ENCODE measurements at regions not wholly inside any gene's neighbourhood (a gene's known extent, or its start where the extent isn't known, plus 50 kb on each side); places are given as distances from the start of the nearest gene placed in this dataset.

DNA sequence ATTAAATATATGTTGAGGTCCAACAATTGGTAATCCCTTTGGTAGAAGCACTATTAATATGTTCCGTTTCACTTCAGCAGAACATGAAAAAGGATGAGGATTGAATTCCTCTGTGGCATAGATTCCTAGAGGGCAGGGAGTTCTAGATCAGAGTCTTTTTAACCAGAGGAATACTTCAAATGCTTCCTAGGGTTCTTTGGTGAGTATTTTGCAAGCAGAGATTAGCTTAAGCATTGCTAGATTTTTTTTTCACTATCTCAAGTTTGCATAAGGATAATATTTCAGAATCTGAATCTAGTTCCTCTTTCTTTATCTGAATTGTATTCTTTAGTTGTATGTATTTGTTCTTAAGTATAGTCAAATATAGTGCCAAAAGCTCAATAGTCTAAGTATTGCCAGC lies 116.6 kb upstream of the ADAMTSL1 start:
- no peak for DNase-seq

DNA sequence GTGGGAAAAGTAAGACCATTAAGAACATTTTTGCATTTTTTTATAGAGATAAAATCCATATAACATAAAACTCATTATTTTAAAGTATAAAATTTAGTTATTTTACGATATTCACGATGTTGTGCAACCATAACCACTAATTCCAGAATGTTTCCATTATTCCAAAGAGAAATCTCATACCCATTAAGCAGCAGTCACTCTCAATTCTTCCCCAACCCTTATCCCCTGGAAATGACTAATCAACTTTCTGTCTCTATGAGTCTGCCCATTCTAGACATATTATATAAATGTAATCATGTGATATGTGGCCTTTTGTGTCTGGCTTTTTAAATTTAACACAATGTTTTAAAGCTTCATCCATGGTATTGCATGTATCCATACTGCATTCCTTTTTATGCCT lies 115.6 kb upstream of the ADAMTSL1 start:
- DNase-seq = no peak

DNA sequence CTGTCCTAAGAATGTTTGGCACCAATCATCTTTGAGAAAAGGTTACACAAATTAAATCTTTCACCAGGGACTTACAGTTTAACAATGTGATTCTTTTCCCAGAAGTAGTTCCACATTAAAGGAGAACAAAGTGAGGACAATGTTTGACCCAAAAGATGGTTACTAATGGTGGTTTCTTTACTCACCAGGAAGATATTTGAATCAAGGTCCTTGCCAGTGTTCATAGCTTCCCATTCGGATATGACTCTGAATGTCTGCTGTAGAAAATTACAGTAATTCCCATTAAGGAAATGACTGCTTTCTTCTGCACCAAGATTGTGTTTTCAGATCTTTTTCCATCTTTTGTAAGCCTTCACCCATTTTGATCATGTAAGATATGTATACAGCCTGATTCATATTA lies 114.6 kb upstream of the ADAMTSL1 start:
- DNase-seq = no peak

DNA sequence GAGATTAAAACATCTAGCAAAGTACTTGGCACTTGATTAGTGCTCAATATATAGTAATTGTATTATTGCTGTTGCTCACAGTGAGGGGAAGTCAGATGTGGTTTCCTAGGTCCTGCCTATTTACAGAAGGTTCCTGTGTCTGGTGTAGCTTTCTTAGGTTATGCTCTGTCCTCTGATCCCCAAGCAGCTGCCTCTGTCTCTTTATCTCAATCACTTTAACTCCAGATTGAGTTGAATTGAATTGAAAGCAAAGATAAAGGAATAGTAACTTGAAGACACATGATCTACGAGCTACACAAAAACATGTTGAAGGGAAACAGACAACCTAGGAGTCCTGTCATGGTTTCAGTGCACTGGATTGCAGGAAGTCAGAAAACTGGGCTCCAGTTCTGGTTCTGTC lies 113.9 kb upstream of the ADAMTSL1 start:
- no peak for DNase-seq

DNA sequence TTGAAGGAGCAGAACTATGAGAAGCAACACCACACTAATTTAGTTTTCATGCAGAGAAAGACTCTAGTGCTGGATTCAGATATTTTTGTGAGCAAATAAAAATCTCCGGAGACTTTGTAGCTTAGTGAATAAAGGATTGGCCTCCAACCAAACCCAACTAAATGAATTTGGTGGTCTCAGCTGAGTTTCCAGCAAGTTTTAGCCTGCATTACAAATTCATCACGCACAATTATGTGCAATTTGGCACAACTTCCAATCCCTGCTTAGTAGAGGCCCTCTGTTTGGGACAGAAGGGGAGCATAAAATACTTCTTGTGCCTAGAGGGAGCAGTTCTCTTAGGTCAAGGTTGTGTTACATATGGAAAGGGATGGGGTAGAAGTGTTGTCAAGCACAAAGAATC lies 112.3 kb upstream of the ADAMTSL1 start:
- no peak for DNase-seq

DNA sequence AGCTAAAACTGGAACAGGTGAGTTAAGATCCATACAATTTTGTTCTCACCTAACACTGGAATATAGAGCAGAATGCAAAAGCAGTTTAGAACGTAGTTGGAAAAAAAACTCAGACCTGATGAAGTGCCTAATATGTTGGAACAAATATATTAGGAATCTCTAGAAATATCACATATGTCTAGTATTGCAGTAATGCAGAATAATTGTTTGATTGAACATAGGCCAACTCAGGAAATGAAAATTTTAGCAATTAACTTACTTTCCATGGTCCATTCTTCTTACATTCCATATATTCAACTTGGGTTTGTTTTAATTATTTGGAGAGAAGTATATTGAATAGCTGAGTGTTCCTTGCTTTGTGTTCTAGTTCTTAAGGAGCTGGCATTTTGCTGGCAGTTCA lies 111.8 kb upstream of the ADAMTSL1 start:
- no peak for DNase-seq

DNA sequence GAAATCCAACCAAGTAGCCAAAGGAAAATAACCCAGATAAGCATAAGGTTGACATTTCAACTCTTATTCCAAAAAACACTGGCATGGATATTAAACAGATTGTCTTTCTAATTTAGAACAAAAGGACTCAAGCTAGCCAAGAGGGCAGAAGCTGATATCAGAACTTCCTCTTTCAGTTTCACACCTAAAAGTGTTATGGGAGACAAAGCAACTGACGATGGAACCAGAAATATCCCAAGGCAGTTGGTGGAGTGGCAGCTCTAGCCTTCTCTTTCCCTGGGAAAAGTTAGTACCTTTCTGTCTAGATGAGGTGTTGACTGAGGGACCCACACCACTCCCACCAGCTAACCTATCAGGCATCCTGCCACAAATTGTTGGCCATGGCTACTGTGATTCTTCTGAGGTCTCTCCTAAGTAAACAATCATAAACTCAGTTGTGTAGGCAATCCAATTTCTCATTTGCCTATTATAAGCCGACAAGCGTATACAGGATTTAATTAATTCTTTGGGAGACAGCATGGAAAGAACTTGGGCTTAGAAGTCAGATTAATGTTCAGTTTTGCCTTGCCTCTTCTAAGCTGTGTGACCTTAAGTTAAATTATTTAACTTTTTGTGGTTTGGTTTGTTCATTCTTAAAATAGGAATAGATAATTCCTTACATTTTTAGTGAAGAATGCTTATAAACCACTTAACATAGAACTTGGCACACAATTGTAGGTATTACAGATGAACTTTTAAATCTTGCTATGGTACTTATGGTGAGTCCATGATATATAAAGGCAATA lies 110.9 kb upstream of the ADAMTSL1 start:
- no peak for DNase-seq

DNA sequence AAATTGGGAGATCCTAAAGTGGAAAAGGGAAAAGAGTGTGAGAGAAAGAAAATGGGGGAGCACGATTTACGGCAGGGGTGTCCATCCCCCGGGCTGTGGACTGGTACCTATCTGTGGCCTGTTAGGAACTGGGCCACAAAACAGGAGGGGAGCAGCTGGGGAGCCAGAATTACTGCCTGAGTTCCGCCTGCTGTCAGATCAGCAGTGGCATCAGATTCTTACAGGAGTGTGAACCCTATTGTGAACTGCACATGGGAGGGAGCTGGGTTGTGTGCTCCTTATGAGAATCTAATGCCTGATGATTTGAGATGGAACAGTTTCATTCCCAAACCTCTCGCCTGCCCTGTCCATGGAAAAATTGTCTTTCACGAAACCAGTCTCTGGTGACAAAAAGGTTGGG lies 108.3 kb upstream of the ADAMTSL1 start:
- DNase-seq = no peak

DNA sequence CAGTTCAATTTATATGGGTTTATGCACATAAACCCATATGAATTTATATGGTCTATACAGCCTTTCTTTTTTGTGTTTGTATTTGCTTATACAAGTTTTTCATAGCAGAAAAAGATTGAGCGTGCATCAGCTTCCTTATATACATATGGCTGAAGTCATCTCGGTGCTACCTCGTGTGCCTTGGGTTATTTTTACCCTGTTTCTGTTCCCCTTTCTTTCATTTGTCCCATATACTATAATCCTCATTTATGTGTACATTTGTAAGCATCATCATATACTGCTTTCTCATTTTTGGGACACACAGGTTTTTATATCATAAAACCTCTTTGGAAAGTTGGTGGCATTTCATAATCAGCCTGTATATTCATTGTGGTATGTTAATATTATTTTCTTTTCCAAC lies 107.8 kb upstream of the ADAMTSL1 start:
- DNase-seq = no peak

DNA sequence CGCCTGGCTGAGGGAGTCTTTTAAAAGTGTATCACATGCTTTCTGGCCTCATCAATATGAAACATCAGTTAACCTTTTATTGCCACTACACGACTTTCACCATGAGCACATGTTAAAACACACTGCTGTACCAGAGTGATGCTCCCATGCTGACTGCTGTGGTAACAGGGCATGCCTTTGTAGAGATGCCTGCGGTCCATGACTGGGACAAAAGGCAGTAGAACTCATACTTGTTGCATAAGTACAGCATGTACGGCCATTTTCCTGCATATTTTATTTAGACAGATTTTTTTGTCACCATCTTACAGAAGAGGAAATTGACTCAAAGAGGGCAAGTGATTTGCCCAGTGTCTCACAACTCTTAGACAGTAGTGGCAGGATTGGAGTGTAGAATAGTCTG lies 105.7 kb upstream of the ADAMTSL1 start:
- DNase-seq = no peak

DNA sequence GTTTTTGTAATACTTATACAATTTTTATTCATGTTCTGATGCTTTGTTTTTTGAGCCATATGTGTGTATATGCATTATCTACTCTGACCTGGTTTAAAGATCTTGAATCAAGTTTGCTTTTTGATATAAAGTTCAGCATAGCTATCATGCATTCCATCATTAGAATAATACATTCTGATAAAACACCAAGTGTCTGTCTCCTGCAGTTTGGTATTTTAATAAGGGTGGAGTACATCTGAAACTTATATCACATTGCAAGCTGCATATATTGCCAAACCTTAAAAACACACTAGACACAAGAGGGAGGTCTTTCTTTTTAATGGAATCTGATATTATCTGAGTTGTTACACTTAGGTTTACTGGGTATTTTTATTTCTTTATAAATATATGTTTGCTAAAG lies 102.8 kb upstream of the ADAMTSL1 start:
- DNase-seq = no peak

DNA sequence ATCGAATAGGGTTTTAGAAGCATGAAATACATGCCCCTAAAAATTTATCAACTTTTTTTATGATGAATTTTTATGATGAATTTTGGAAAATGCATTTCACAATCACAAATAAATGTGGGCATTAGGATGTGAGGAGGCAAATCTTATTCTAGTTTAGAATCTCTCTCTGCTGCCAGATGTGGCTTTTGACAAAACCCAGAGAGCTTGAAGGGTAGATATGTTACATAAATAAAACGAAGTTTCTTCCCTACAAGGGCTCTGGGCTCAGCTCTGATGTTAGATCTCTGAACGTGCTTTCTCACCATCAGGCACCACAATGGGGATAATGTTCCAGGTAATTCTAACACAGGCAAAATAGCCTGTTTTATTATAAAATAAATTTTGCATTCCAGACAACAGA lies 102.3 kb upstream of the ADAMTSL1 start:
- DNase-seq = no peak

DNA sequence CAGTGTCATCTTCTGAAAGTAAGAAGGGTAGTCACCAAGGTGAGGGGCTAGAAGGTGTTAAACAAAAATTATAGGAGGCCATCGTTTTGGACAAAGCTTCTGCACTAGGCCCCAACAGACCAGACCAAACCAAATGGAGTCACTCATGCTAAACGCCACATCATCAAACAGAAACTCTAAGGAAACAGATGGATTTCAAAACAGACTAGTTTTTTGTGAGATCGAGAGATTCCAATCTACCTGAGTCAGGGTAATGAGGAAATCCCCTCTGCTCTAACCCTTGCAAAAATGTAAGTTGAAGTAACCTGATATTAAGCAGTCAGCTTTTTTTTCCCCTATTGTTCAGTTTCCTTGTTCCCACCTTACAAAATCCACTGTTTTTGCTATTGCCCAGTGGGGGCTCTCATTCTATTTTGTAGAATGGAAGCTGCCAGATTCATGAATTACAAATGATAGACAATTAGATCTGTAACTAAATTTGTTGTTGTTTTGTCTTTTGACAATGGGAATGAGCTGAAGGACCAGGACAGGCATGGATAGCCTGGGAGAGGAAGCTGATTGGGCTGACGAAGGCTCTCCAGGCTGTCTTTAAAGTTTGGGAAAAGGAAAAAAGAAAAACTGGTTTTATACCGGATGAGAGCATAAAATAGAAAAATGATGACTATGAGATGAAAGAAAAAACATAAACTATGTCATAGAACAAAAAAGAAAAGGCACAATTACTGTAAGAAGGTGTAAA lies 94.7 kb upstream of the ADAMTSL1 start:
- no peak for DNase-seq

DNA sequence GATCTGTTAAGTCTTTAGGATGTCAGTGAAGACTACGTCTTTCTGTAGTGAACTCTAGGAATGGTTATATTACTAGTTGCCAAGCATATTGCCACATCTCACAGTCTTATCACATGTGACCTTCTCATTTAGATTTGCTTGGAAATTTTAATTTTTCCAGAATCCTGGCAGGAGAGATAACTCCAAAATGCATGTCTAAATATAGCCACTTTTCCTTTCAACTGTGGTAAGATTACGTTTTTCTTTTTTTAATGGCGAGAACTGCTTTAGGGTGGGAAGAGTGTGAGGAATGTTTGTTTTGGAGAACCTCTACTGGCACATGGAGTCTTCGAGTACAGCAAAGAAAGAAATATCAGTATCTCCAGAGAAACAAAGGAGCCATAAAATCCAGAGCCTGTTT lies 91.7 kb upstream of the ADAMTSL1 start:
- no peak for DNase-seq

DNA sequence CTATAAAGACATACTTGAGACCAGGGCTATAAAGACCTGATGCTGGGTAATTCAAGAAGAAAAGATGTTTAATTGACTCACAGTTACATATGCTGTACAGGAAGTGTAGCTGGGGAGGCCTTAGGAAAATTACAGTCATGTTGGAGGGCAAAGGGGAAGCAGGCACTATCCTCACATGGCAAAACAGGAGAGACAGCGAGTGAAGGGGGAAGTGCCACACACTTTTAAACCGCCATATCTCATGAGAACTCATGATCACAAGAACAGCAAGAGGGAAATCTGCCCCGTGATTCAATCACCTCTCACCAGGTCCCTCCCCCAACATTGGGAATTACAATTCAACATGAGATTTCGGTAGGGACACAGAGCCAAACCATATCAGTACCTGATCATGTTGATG lies 89.9 kb upstream of the ADAMTSL1 start:
- DNase-seq = no peak

DNA sequence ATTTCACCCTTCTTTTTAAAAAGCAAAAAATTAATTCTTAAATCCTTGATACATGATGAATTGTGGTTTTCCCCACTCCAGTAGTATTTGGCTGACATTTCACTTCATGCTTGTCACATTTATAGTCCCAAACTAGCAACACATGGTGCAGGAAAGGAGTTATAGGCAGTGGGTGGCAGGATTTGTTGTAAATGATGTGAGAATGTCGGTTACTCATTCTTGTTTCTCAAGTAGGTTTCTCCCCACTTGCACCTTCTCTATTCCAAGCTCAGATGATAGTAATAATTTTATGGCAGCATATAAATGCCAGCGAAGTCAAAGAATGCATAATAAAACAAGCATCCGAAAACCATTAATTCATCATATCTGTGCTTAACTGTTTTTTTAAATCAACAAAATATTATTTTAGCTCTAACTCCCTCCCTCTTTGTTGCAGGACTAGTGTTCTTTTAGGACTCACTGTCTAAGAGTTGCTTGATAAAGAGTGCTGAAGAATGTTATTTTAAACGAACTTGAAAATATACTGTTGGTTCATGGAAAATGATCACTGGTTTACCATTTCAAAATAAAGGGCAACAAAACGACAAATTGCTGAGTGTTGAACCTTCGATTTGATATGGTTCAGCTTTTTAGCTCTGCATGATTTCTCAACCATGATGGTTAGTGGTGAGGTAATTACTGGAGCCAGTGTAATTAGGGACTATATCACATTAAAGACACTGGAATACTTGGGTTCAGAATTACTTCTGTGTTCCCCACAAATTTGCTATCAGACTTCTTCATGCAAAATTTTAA lies 88.1 kb upstream of the ADAMTSL1 start:
- no peak for DNase-seq

DNA sequence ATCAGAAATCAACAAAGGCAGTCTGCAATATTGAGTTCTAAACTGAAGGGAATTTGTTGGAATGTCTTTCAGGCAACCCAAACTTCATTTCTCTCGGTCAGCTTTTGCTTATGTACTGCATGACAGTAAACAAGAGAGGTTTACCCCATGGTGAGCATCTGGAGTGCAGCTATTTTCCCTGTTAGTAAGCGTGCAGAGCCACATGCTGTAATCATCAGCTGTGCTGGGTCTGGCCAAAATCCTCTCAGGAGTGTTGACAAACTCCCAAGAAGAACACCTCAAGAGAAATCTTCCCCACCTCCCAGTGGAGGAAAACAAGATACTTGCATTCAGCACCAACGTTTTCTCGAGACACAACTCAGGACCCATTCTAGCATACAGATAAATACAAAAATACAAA lies 83.6 kb upstream of the ADAMTSL1 start:
- DNase-seq = no peak

DNA sequence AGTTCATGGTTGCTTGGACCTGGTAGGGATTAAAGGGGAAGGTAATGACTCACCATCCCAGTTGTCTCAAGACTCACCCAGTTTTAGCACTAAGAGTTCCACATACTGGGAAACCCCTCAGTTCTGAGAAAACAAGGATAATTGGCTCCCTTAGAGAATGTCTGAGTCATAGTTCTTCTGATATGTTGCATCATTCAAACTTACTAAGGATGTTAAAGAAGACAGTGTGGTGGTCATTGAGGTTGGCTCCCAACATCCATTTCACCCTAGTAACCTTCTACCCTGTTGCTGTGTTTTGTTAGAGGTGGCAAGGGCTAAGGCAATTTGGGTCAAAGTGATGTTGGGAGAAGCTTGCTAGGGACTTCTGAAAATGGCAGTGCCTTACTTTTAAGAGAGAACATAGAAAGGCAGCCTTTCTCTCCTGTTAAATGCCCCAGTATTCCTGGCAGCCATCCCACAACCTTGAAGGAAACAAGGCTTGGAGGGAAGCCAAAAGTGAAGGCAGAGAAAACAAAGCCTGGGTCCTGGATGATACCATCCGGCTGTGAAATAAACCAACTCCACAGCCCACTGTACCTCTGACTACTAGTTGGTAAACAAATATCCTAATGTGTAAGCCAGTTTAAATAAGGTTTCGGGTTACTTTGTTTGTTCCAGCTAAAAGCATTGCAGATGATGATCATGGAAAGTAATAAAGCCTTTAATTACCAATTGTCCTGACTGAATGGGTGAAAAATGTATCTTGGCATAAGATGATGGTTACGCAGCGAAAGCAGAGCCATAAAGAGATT lies 80.4 kb upstream of the ADAMTSL1 start:
- no peak for DNase-seq

DNA sequence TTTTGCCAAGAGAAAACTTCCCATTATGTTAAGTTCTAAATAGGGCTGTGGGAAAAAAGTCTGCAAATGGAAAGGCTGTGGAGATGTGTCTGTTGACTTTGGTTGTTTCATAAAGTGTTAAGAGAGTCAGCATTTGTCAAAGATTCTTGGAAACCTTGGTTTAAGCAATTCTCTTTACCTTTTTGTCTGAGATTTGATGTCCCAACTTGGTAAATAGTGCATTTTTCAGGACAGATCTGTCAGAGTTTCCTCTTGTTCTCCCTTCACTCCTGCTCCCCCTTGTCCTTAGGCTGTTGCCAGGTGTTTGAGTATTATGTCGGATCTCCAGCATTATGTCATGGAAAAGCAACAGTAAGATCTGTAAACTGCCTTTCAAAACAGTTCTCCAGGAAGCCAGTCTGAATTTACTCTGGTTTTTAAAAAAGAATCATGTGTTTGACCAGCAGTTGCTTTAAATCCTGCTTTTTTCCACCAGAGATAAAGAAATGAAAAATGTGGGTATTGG lies 79.1 kb upstream of the ADAMTSL1 start:
- DNase-seq = no peak

DNA sequence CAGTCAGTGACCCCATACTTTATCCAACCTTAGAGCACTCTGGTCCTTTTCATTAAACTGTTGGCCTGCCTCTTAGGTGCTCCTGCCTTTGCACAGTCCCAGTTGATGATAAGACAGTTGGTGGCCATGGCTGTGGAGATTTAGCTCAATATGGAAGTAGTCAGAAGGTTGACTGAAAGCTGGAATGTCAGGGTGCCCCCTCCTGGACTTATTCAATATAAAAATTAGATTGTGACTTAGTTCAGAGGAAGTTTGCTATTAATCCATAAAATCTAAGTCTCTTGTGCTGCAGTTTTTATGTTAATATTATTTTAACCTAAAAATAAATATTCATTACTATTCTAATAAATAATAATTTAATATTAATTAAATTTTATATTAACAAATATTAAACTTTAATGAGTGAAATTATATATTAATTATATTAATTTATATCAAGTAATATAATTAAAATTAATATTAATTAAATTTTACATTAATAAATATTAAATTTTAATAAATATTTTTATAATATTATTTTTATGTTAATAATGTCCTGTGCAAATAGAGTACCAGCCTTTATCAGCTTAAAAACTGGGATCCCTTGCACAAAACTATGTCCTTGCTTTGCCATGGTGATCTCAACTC lies 77.7 kb upstream of the ADAMTSL1 start:
- DNase-seq = no peak

DNA sequence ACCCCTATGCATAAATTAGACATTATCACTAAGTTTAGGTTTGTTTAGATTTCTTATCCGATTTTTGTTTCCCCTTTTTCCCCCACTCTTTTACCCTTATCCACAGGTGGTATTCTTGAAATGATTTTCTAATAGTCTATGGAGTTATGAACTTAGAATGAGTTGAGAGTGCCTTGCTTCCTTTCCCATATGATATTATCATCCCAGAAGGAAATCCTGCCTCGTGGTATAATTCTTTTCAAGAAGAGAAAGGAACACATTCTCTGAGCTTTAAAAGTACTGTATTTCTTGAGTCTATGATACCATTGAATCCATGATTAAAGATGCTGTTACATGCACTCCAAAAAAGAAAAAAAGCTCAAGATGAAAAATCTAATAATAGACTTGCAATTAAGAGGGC lies 76.9 kb upstream of the ADAMTSL1 start:
- no peak for DNase-seq

DNA sequence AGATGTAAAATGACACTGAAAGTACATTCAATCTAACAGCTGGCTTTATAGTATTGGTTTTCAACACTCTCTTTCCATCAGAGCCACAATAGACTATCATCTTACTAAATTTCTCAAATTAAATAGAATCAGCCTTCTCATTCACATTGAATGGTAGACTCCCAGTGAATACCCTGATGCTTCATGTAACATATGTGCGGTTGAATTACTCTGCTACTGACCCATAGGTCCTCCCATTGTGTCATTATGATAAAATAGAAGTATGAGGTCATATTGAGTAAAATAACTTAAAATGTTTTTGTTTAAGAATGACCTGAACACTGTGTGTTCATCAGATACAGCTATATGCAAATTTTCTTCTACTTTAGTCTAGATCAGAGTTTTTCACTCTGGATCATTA lies 75.9 kb upstream of the ADAMTSL1 start:
- no peak for DNase-seq

Data from activated naive CD4-positive, alpha-beta T cell (primary cell).